Panc1 (cell line): ENCODE measurements at regions not wholly inside any gene's neighbourhood (a gene's known extent, or its start where the extent isn't known, plus 50 kb on each side); places are given as distances from the start of the nearest gene placed in this dataset.

Experiments used
- ATAC-seq: fragments of 200-7000 bp; cut with Tn5 transposase; 2 replicates; pipeline ENCODE4 v1.9.1; 2020; ENCODE audit warnings: mild to moderate bottlenecking, moderate library complexity
- BruUV-seq: library from RNA; stranded (reverse); fragments of 400-500 nt; replicated peaks from 2 replicates; lab custom pipeline; 2021; lab: Mats Ljungman, UMichigan
- CTCF ChIA-PET: fragments of 300-600 bp; sonication (Branson Sonifier 250); formaldehyde crosslinking; loops from one replicate; lab custom pipeline; 2022; ENCODE audit warnings: antibody characterized with exemption; lab: Charles Lee
- POLR2A ChIA-PET: fragments of 300-600 bp; sonication (Branson Sonifier 250); formaldehyde crosslinking; loops from one replicate; lab custom pipeline; 2022; ENCODE audit warnings: antibody characterized with exemption; lab: Charles Lee
- DNase-seq: peaks from one replicate; pipeline ENCODE4 v3.0.0-alpha.2; 2010; ENCODE audit warnings: low read depth, low spot score
- H3K27ac ChIP-seq: 2 replicates; pipeline ENCODE4 v1.5.1; 2011; ENCODE audit warnings: mild to moderate bottlenecking, low read length, inconsistent platforms
- H3K27me3 ChIP-seq: fragments of 200-500 bp; sonication (Bioruptor generic); 2 replicates; pipeline ENCODE4 v1.6.0; 2014; ENCODE audit warnings: low read length, inconsistent platforms; ENCODE audit not compliant: control insufficient read depth, insufficient read depth
- H3K36me3 ChIP-seq: fragments of 200-500 bp; sonication (Bioruptor generic); 2 replicates; pipeline ENCODE4 v1.5.1; 2014; ENCODE audit warnings: inconsistent platforms, mild to moderate bottlenecking, low read length, moderate library complexity; ENCODE audit not compliant: control insufficient read depth, insufficient read depth
- H3K4me1 ChIP-seq: 2 replicates; pipeline ENCODE4 v1.5.1; 2011; ENCODE audit warnings: inconsistent platforms, mild to moderate bottlenecking, low read length, moderate library complexity; ENCODE audit not compliant: control insufficient read depth, insufficient read depth
- H3K4me3 ChIP-seq, 2 experiments: 2 replicates each; pipeline ENCODE4 v1.5.1; 2011 to 2012; ENCODE audit warnings: low read depth in 2 of 2, low read length in 2 of 2, mild to moderate bottlenecking in 2 of 2, inconsistent platforms in 1 of 2, moderate library complexity in 1 of 2
- H3K9me3 ChIP-seq: fragments of 200-500 bp; sonication (Bioruptor generic); 2 replicates; pipeline ENCODE4 v1.5.1; 2014; ENCODE audit warnings: low read depth, mild to moderate bottlenecking, inconsistent platforms, low read length, moderate library complexity; ENCODE audit not compliant: control insufficient read depth, insufficient read depth
- POLR2AphosphoS5 ChIP-seq: IDR thresholded peaks from 2 replicates; pipeline ENCODE4 v1.6.1; 2012; ENCODE audit warnings: mild to moderate bottlenecking, low read depth, low read length, moderate library complexity
- SIN3A ChIP-seq: IDR thresholded peaks from 2 replicates; pipeline ENCODE4 v1.6.1; 2012; ENCODE audit warnings: low read depth, mild to moderate bottlenecking, low read length, moderate library complexity, borderline replicate concordance; ENCODE audit not compliant: insufficient read depth
- TCF7L2 ChIP-seq: IDR thresholded peaks from 2 replicates; pipeline ENCODE4 v1.6.1; 2011; ENCODE audit warnings: mild to moderate bottlenecking, low read depth, low read length, inconsistent platforms
- in situ Hi-C: cut with HindIII; loops from 2 replicates; pipeline ENCODE4 v1.10.0; 2016; ENCODE audit warnings: low sequenced_read_pairs, low pct_unique_long_range_greater_than_20kb
- intact Hi-C: fragments of 100-400 bp; cut with micrococcal nuclease; formaldehyde crosslinking; loops from one replicate; pipeline ENCODE4 v1.10.0; 2022; ENCODE audit not compliant: unreplicated experiment
- TF ChIP-seq, protein P1 (sequence below): fragments of 450-650 bp; IDR thresholded peaks from 2 replicates; pipeline ENCODE4 v1.5.1; 2017; ENCODE audit warnings: mild to moderate bottlenecking
- TF ChIP-seq, protein P2 (sequence below), 2 experiments: IDR thresholded peaks; 2 replicates each; pipeline ENCODE4 v1.6.1; 2011 to 2012; ENCODE audit warnings: low read depth in 2 of 2, control low read depth in 1 of 2, low read length in 1 of 2, mild to moderate bottlenecking in 1 of 2, moderate library complexity in 1 of 2; ENCODE audit not compliant: insufficient read depth in 1 of 2

DNA sequence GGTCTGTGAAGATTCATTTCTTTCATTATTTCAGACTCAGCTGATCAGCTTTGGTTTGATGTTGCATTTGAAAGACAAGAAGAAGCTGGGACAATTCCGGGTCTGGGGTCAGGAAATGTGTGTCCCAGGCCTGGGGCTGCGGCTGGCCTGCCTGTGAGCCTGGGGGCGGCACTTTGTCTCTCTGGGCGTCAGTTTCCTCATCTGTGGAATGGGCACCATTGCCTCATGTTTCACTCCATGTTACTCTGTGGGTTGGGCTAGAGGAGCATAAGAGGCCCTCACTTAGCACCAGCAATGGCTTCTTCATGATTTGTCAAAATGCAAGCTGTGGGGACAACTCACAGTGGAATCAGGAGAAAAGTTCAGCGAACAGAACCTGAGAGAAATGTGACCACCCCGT is 570.1 kb downstream of the VRK1 start:
- POLR2A ChIA-PET: no interaction called here
- no peak overlapping the region for H3K27ac ChIP-seq
- H3K4me1 ChIP-seq: no peaks in the 10 kb centered on the region
- DNase-seq (no peak), ATAC-seq (no peak)
- no TSS peak for BruUV-seq
- H3K4me3 ChIP-seq: no peak overlapping the region
- intact Hi-C loops: no loop called here
- TF ChIP-seq POLR2AphosphoS5: no peak
- TF ChIP-seq, protein P1, sequence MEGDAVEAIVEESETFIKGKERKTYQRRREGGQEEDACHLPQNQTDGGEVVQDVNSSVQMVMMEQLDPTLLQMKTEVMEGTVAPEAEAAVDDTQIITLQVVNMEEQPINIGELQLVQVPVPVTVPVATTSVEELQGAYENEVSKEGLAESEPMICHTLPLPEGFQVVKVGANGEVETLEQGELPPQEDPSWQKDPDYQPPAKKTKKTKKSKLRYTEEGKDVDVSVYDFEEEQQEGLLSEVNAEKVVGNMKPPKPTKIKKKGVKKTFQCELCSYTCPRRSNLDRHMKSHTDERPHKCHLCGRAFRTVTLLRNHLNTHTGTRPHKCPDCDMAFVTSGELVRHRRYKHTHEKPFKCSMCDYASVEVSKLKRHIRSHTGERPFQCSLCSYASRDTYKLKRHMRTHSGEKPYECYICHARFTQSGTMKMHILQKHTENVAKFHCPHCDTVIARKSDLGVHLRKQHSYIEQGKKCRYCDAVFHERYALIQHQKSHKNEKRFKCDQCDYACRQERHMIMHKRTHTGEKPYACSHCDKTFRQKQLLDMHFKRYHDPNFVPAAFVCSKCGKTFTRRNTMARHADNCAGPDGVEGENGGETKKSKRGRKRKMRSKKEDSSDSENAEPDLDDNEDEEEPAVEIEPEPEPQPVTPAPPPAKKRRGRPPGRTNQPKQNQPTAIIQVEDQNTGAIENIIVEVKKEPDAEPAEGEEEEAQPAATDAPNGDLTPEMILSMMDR: no peak
- TF ChIP-seq, protein P2, sequence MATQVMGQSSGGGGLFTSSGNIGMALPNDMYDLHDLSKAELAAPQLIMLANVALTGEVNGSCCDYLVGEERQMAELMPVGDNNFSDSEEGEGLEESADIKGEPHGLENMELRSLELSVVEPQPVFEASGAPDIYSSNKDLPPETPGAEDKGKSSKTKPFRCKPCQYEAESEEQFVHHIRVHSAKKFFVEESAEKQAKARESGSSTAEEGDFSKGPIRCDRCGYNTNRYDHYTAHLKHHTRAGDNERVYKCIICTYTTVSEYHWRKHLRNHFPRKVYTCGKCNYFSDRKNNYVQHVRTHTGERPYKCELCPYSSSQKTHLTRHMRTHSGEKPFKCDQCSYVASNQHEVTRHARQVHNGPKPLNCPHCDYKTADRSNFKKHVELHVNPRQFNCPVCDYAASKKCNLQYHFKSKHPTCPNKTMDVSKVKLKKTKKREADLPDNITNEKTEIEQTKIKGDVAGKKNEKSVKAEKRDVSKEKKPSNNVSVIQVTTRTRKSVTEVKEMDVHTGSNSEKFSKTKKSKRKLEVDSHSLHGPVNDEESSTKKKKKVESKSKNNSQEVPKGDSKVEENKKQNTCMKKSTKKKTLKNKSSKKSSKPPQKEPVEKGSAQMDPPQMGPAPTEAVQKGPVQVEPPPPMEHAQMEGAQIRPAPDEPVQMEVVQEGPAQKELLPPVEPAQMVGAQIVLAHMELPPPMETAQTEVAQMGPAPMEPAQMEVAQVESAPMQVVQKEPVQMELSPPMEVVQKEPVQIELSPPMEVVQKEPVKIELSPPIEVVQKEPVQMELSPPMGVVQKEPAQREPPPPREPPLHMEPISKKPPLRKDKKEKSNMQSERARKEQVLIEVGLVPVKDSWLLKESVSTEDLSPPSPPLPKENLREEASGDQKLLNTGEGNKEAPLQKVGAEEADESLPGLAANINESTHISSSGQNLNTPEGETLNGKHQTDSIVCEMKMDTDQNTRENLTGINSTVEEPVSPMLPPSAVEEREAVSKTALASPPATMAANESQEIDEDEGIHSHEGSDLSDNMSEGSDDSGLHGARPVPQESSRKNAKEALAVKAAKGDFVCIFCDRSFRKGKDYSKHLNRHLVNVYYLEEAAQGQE (IDR thresholded peaks at IDR 0.05; ENCODE audit: insufficient read depth in 1 of 2, low read depth in 2 of 2, low read length in 1 of 2): no peak
- no peak for TF ChIP-seq TCF7L2
- H3K36me3 ChIP-seq: no peaks in the 10 kb centered on the region
- no peaks in the 10 kb centered on the region; the same call in 1 of the 2 replicates for H3K27me3 ChIP-seq
- CTCF ChIA-PET: no interaction called here
- in situ Hi-C loops: no loop called here
- H3K9me3 ChIP-seq: no peaks in the 10 kb centered on the region

DNA sequence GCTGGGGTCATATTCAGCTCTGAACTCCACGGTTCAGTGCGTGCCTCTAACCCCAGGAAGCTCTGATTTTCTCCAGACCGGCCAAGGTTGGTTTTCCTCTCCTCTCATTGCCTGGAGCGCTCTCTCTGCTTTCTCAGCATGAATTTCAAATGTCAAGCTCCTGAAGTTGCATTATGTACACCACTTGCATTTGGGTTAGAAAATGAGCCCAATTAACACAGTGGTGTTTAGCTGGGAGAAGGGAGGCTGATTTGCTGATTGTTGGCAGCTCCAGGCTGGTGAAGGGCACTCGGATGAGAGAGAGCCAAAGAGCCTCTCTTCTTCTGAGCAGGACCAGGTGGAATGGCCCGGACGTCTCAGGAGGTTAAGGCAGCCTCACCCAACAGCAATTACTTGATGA is 570.9 kb downstream of the VRK1 start:
- in situ Hi-C loops: no loop called here
- CTCF ChIA-PET: no interaction called here
- H3K36me3 ChIP-seq: no peaks in the 10 kb centered on the region
- no peak for DNase-seq
- ATAC-seq: no peak
- H3K27ac ChIP-seq: no peak overlapping the region
- no peaks in the 10 kb centered on the region for H3K4me1 ChIP-seq
- intact Hi-C loops: no loop called here
- BruUV-seq: no TSS peak
- TF ChIP-seq TCF7L2 (no peak), POLR2AphosphoS5 (no peak)
- no peak overlapping the region for H3K4me3 ChIP-seq
- no peaks in the 10 kb centered on the region; the same call in 1 of the 2 replicates for H3K27me3 ChIP-seq
- POLR2A ChIA-PET: no interaction called here
- no peaks in the 10 kb centered on the region for H3K9me3 ChIP-seq

DNA sequence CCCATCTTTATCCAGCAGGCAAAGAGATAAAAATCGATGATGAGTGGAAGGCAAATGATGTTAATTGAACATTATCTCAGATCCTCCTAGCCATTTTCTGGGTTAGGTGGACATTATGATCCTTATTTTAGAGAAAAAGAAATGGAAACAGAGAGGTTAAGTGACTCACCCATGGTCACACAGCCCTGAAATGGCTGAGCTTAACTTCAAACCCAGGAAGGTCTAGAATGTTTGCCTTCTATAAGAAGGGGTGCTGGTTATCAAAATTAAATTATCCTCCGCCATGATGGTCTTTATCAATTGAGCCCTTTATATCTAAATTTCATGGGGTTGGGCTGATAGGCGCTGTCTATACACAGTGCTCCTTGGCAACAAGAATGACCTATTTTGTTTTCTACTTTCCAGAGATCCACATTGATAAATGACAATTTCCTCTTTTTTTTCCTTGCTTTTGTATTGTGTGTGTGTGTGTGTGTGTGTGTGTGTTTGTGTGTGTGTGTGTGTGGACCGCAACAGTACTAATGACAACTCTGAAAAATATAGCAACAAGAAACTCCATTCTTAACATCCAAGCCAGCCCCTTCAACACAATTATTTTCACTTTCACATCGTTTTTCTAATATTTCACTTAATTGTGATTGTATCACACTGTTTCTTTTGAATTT is 571.9 kb downstream of the VRK1 start:
- Histone ChIP-seq H3K4me3 (no peak overlapping the region), H3K9me3 (no peaks in the 10 kb centered on the region), H3K27me3 (no peaks in the 10 kb centered on the region; the same call in 1 of the 2 replicates), H3K27ac (no peak overlapping the region), H3K36me3 (no peaks in the 10 kb centered on the region), H3K4me1 (no peaks in the 10 kb centered on the region)
- no peak for TF ChIP-seq TCF7L2
- no peak for TF ChIP-seq SIN3A
- TF ChIP-seq POLR2AphosphoS5: no peak
- TF ChIP-seq, protein P2 (IDR thresholded peaks at IDR 0.05; ENCODE audit: insufficient read depth in 1 of 2, low read depth in 2 of 2, low read length in 1 of 2): no peak
- TF ChIP-seq, protein P1: no peak
- POLR2A ChIA-PET: no interaction called here
- DNase-seq: no peak
- no peak for ATAC-seq
- BruUV-seq: no TSS peak
- CTCF ChIA-PET: no interaction called here
- intact Hi-C loops (no loop called here), in situ Hi-C loops (no loop called here)
